ENCODE measurements at regions not wholly inside any gene's neighbourhood (a gene's known extent, or its start where the extent isn't known, plus 50 kb on each side); places are given as distances from the start of the nearest gene placed in this dataset.
"Not testable (repeated sequence)": the region's sequence is repeated elsewhere in the genome, so short reads cannot be mapped to it uniquely, and the experiment has no call there.

DNA sequence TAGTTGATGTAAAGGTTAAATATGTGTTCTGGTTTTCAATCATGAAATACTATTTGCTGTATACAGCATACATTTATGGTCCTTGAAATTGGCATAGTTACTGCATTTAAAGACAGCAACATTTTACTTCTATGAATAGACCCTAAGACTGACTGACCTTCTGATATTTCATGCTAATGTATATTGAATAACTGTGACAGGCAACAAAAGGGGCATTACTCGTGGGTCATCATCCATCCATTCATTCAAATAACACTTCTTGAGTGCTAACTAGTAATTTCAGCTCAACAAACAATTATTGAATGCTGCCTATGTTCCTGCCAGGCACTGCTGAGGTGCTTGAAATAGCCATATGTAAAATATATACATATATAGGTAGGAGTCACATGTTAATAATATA is 92.8 kb upstream of the ADAMTS3 start:
- TF ChIP-seq, protein P1, sequence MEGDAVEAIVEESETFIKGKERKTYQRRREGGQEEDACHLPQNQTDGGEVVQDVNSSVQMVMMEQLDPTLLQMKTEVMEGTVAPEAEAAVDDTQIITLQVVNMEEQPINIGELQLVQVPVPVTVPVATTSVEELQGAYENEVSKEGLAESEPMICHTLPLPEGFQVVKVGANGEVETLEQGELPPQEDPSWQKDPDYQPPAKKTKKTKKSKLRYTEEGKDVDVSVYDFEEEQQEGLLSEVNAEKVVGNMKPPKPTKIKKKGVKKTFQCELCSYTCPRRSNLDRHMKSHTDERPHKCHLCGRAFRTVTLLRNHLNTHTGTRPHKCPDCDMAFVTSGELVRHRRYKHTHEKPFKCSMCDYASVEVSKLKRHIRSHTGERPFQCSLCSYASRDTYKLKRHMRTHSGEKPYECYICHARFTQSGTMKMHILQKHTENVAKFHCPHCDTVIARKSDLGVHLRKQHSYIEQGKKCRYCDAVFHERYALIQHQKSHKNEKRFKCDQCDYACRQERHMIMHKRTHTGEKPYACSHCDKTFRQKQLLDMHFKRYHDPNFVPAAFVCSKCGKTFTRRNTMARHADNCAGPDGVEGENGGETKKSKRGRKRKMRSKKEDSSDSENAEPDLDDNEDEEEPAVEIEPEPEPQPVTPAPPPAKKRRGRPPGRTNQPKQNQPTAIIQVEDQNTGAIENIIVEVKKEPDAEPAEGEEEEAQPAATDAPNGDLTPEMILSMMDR (IDR thresholded peaks at IDR 0.05; ENCODE audit: borderline replicate concordance): no peak
- DNase-seq: no peak
- H3K27me3 ChIP-seq (ENCODE audit: low read depth): no peaks in the 10 kb centered on the region
- H3K4me3 ChIP-seq: no peak overlapping the region
- H3K36me3 ChIP-seq: no peaks in the 10 kb centered on the region
- intact Hi-C loops (cut with micrococcal nuclease): no loop called here
- H3K9me3 ChIP-seq (replicated peaks): no peaks in the 10 kb centered on the region
- no peak overlapping the region for H3K27ac ChIP-seq (replicated peaks)
- H3K4me1 ChIP-seq: no peaks in the 10 kb centered on the region

DNA sequence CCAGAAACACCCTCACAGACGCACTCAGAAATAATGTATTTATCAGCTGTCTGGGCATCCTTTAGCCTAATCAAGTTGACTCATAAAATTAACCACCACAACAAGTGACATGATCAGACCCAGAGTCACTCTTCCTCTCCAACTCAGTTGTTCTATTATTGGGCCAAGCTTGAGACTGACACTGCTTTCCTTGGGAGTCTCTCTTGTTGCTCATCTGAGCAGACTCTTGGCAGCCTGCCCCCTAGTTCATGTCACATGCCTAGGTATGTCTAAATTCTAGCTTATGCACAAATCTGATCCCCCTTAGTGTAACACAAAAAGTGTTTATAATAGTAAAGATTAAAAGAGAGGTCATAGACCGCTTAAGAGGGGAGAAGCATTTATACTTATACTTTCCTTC is 72.6 kb upstream of the ADAMTS3 start:
- no peaks in the 10 kb centered on the region for H3K4me1 ChIP-seq
- H3K4me3 ChIP-seq: no peak overlapping the region
- intact Hi-C loops (cut with micrococcal nuclease): no loop called here
- H3K9me3 ChIP-seq (replicated peaks): peaks cover 12% of the 10 kb centered on the region
- DNase-seq: no peak
- no peak overlapping the region for H3K27ac ChIP-seq (replicated peaks)
- no peaks in the 10 kb centered on the region for H3K36me3 ChIP-seq
- TF ChIP-seq, protein P1 (IDR thresholded peaks at IDR 0.05; ENCODE audit: borderline replicate concordance): no peak
- H3K27me3 ChIP-seq (ENCODE audit: low read depth): no peaks in the 10 kb centered on the region

DNA sequence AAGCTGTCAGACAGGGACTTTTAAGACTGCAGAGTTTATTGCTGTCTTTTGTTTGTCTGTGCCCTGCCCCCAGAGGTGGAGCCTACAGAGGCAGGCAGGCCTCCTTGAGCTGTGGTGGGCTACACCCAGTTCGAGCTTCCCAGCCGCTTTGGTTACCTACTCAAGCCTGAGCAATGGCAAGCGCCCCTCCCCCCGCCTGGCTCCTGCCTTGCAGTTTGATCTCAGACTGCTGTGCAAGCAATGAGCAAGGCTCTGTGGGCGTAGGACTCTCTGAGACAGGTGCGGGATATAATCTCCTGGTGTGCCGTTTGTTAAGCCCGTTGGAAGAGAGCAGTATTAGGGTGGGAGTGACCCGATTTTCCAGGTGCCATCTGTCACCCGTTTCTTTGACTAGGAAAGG is 67.8 kb upstream of the ADAMTS3 start:
- peaks cover 19% of the 10 kb centered on the region for H3K9me3 ChIP-seq (replicated peaks)
- H3K27ac ChIP-seq (replicated peaks); DNase-seq; H3K4me3 ChIP-seq; intact Hi-C loops (cut with micrococcal nuclease); H3K4me1 ChIP-seq; H3K27me3 ChIP-seq (ENCODE audit: low read depth); H3K36me3 ChIP-seq: not testable (repeated sequence)

DNA sequence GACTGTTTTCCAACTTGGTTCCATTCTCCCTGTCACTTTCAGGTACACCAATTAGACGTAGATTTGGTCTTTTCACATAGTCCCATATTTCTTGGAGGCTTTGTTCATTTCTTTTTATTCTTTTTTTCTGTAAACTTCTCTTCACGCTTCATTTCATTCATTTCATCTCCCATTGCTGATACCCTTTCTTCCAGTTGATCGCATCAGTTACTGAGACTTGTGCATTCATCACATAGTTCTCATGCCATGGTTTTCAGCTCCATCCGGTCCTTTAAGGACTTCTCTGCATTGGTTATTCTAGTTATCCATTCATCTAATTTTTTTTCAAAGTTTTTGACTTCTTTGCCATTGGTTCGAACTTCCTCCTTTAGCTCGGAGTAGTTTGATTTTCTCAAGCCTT is 66.9 kb upstream of the ADAMTS3 start:
- H3K27me3 ChIP-seq (ENCODE audit: low read depth); DNase-seq; intact Hi-C loops (cut with micrococcal nuclease); H3K27ac ChIP-seq (replicated peaks); H3K4me1 ChIP-seq; H3K4me3 ChIP-seq; H3K36me3 ChIP-seq: not testable (repeated sequence)
- peaks cover 19% of the 10 kb centered on the region for H3K9me3 ChIP-seq (replicated peaks)

DNA sequence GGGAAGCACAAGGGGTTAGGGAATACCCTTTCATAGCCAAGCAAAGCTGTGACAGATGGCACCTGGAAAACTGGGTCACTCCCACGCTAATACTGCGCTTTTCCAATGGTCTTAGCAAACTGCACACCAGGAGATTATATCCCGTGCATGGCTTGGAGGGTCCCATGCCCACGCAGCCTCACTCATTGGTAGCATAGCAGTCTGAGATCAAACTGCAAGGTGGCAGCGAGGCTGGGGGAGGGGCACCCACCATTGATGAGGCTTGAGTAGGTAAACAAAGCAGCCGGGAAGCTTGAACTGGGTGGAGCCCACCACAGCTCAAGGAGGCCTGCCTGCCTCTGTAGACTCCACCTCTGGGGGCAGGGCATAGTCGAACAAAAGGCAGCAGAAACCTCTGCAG is 63.2 kb upstream of the ADAMTS3 start:
- DNase-seq; intact Hi-C loops (cut with micrococcal nuclease); H3K4me1 ChIP-seq: not testable (repeated sequence)

DNA sequence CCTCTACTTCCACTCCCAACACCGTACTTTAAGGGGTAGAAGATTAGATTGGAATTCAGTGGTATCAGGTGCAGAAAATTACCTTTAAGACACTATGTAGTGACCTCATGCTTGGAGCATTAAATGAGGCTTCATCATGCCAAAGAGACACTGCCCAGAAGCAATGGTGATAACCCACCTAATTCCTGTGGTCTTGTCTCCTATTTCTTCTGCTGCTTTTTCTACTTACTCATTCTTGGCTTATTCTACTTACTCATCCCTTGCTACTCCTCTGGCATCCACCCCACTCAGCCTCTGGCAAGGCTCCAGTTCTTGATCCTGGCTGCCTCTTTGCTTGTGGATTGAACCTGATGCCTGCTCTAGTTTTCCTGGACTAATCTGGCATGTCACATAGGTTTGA is 62.3 kb upstream of the ADAMTS3 start:
- intact Hi-C loops (cut with micrococcal nuclease): no loop called here
- H3K9me3 ChIP-seq (replicated peaks): peaks cover 4% of the 10 kb centered on the region
- H3K4me1 ChIP-seq: no peaks in the 10 kb centered on the region
- DNase-seq: peak; percentile 19
- TF ChIP-seq, protein P1 (IDR thresholded peaks at IDR 0.05; ENCODE audit: borderline replicate concordance): no peak
- H3K27me3 ChIP-seq (ENCODE audit: low read depth): no peaks in the 10 kb centered on the region
- no peaks in the 10 kb centered on the region for H3K36me3 ChIP-seq
- H3K4me3 ChIP-seq: no peak overlapping the region
- H3K27ac ChIP-seq (replicated peaks): no peak overlapping the region

More for the DNA sequence above, 63.2 kb upstream of the ADAMTS3 start:
- not testable (repeated sequence) for H3K4me3 ChIP-seq; H3K27me3 ChIP-seq (ENCODE audit: low read depth); H3K27ac ChIP-seq (replicated peaks); H3K36me3 ChIP-seq
- peaks cover 14% of the 10 kb centered on the region for H3K9me3 ChIP-seq (replicated peaks)

DNA sequence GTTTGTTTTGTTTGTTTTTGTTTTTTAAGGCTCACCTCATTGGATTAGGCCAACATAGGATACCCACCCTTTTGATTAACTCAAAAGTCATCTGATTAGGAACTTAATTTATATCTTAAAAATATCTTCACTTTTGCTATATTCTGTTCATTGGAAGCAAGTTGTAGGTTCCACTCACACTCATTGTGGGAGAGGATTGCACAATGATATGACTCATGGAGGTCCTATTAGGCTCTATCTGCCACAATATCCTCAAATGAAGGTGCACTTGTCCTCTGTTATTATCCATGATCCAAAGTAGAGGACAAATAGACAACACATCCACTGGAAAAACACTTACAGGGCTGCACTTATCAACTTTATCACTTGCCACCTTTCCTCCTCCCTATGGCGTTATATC is 60.5 kb upstream of the ADAMTS3 start:
- no peak for DNase-seq
- H3K4me3 ChIP-seq: no peak overlapping the region
- no peaks in the 10 kb centered on the region for H3K4me1 ChIP-seq
- H3K27me3 ChIP-seq (ENCODE audit: low read depth): no peaks in the 10 kb centered on the region
- TF ChIP-seq, protein P1 (IDR thresholded peaks at IDR 0.05; ENCODE audit: borderline replicate concordance): no peak
- H3K27ac ChIP-seq (replicated peaks): no peak overlapping the region
- intact Hi-C loops (cut with micrococcal nuclease): no loop called here
- H3K9me3 ChIP-seq (replicated peaks): no peaks in the 10 kb centered on the region
- H3K36me3 ChIP-seq: no peaks in the 10 kb centered on the region

Data from left ventricle myocardium inferior (tissue), 1 donor.